MM.1S (cell line): ENCODE measurements at regions not wholly inside any gene's neighbourhood (a gene's known extent, or its start where the extent isn't known, plus 50 kb on each side); places are given as distances from the start of the nearest gene placed in this dataset.

Experiments used
- DNase-seq: peaks from one replicate; pipeline ENCODE4 v3.0.0-alpha.2; 2015
- H2AFZ ChIP-seq: fragments of 300-600 bp; sonication (generic); 2 replicates; pipeline ENCODE4 v1.6.0; 2016; ENCODE audit warnings: antibody characterized with exemption, low read length
- H3F3A ChIP-seq: fragments of 300-600 bp; sonication (generic); 2 replicates; pipeline ENCODE4 v1.6.1; 2016; ENCODE audit warnings: mild to moderate bottlenecking, antibody characterized with exemption, low read length, moderate library complexity, mixed read lengths; ENCODE audit not compliant: insufficient read depth
- H3K27ac ChIP-seq: fragments of 300-600 bp; sonication (generic); 2 replicates; pipeline ENCODE4 v1.5.1; 2016; ENCODE audit warnings: mild to moderate bottlenecking, low read length
- H3K27me3 ChIP-seq: fragments of 300-600 bp; sonication (generic); replicated peaks from 2 replicates; pipeline ENCODE4 v1.6.0; 2016; ENCODE audit warnings: low read length; ENCODE audit not compliant: insufficient read depth
- H3K36me3 ChIP-seq: fragments of 300-600 bp; sonication (generic); replicated peaks from 2 replicates; pipeline ENCODE4 v1.6.1; 2016; ENCODE audit warnings: mild to moderate bottlenecking, low read length, mixed read lengths; ENCODE audit not compliant: insufficient read depth
- H3K4me1 ChIP-seq: fragments of 300-600 bp; sonication (generic); 2 replicates; pipeline ENCODE4 v1.6.1; 2016; ENCODE audit warnings: low read length, mixed read lengths
- H3K4me2 ChIP-seq: fragments of 300-600 bp; sonication (generic); 2 replicates; pipeline ENCODE4 v1.6.0; 2016; ENCODE audit warnings: low read depth, low read length
- H3K4me3 ChIP-seq: fragments of 300-600 bp; sonication (generic); 2 replicates; pipeline ENCODE4 v1.5.1; 2016; ENCODE audit warnings: low read length, mixed read lengths
- H3K79me2 ChIP-seq: fragments of 300-600 bp; sonication (generic); 2 replicates; pipeline ENCODE4 v1.6.1; 2016; ENCODE audit warnings: mixed run types, low read length, mixed read lengths
- H3K9ac ChIP-seq: fragments of 300-600 bp; sonication (generic); 2 replicates; pipeline ENCODE4 v1.6.1; 2016; ENCODE audit warnings: low read length, mixed read lengths
- H3K9me2 ChIP-seq: fragments of 300-600 bp; sonication (generic); replicated peaks from 2 replicates; pipeline ENCODE4 v1.6.1; 2016; ENCODE audit warnings: mild to moderate bottlenecking, low read length, mixed read lengths; ENCODE audit not compliant: insufficient read depth
- H3K9me3 ChIP-seq: fragments of 300-600 bp; sonication (generic); replicated peaks from 2 replicates; pipeline ENCODE4 v1.6.1; 2016; ENCODE audit warnings: mild to moderate bottlenecking, low read length, mixed read lengths; ENCODE audit not compliant: insufficient read depth
- H4K20me1 ChIP-seq: fragments of 300-600 bp; sonication (generic); 2 replicates; pipeline ENCODE4 v1.6.1; 2016; ENCODE audit warnings: mild to moderate bottlenecking, low read length, moderate library complexity, mixed read lengths; ENCODE audit not compliant: insufficient read depth
- EZH2 ChIP-seq: fragments of 300-600 bp; sonication (generic); optimal IDR thresholded peaks from 2 replicates; pipeline ENCODE3; 2017; ENCODE audit warnings: low read depth, mild to moderate bottlenecking, antibody characterized with exemption, low read length, mixed read lengths
- EZH2phosphoT487 ChIP-seq: fragments of 300-600 bp; sonication (generic); IDR thresholded peaks from 2 replicates; pipeline ENCODE4 v1.6.1; 2018; ENCODE audit warnings: antibody characterized with exemption, low read length
- TF ChIP-seq, protein P1 (sequence below): fragments of 300-600 bp; sonication (generic); IDR thresholded peaks from 2 replicates; pipeline ENCODE4 v1.5.1; 2016; ENCODE audit warnings: antibody characterized with exemption, low read length, mixed read lengths

- no peaks in the 10 kb centered on the region for H3K79me2 ChIP-seq
- TF ChIP-seq EZH2phosphoT487 (no peak), EZH2 (no peak)
- TF ChIP-seq, protein P1, sequence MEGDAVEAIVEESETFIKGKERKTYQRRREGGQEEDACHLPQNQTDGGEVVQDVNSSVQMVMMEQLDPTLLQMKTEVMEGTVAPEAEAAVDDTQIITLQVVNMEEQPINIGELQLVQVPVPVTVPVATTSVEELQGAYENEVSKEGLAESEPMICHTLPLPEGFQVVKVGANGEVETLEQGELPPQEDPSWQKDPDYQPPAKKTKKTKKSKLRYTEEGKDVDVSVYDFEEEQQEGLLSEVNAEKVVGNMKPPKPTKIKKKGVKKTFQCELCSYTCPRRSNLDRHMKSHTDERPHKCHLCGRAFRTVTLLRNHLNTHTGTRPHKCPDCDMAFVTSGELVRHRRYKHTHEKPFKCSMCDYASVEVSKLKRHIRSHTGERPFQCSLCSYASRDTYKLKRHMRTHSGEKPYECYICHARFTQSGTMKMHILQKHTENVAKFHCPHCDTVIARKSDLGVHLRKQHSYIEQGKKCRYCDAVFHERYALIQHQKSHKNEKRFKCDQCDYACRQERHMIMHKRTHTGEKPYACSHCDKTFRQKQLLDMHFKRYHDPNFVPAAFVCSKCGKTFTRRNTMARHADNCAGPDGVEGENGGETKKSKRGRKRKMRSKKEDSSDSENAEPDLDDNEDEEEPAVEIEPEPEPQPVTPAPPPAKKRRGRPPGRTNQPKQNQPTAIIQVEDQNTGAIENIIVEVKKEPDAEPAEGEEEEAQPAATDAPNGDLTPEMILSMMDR, result no peak
- H2AFZ ChIP-seq, result no peak overlapping the region
- no peaks in the 10 kb centered on the region for H3K9me2 ChIP-seq
- DNase-seq, result no peak
- H3K4me1 ChIP-seq, result no peaks in the 10 kb centered on the region
- no peaks in the 10 kb centered on the region for H3K27me3 ChIP-seq
- no peaks in the 10 kb centered on the region for H3K9me3 ChIP-seq
- no peak overlapping the region for H3K9ac ChIP-seq
- no peak overlapping the region for H3K4me2 ChIP-seq
- H3K4me3 ChIP-seq, result no peak overlapping the region
- no peak overlapping the region for H3K27ac ChIP-seq
- H3F3A ChIP-seq, result no peaks in the 10 kb centered on the region
- H3K36me3 ChIP-seq, result no peaks in the 10 kb centered on the region
- no peaks in the 10 kb centered on the region for H4K20me1 ChIP-seq
Observed at GRCh38 chr2:107621186-107622165, 205.2 kb upstream of the RGPD4 start.

GRCh38 chr2:107622741-107623310 is 203.9 kb upstream of the RGPD4 start:
- Histone ChIP-seq H3K4me2 (no peak overlapping the region), H4K20me1 (no peaks in the 10 kb centered on the region), H2AFZ (no peak overlapping the region), H3K79me2 (no peaks in the 10 kb centered on the region), H3K9me3 (no peaks in the 10 kb centered on the region), H3K4me1 (no peaks in the 10 kb centered on the region), H3K36me3 (no peaks in the 10 kb centered on the region), H3K27me3 (no peaks in the 10 kb centered on the region), H3F3A (no peaks in the 10 kb centered on the region), H3K4me3 (no peak overlapping the region), H3K9ac (no peak overlapping the region), H3K9me2 (no peaks in the 10 kb centered on the region), H3K27ac (no peak overlapping the region)
- DNase-seq, result no peak
- TF ChIP-seq EZH2phosphoT487 (no peak), EZH2 (no peak)
- TF ChIP-seq, protein P1, result no peak

DNA sequence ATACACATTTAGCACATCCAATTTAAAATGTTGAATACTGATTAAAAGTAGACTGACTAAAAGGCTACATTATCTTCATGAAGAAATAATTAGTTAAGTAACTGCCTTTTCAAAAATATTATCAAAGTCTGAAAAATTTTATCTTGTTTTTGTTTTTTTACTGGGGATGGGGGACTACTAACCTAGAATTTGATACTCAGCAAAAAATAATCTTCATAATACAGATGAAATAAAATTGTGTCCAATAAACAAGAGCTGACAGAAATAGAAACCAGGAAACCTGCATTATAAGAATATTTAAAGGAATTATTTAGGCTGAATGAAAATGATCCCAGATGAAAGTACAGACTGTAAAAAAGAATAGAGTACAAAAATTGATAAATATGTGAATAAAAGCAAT is 200.7 kb upstream of the RGPD4 start:
- Histone ChIP-seq H3K4me1 (no peaks in the 10 kb centered on the region), H3K4me3 (no peak overlapping the region), H3K27ac (no peak overlapping the region), H3K27me3 (no peaks in the 10 kb centered on the region), H3K9me3 (no peaks in the 10 kb centered on the region), H4K20me1 (no peaks in the 10 kb centered on the region), H3K4me2 (no peak overlapping the region), H2AFZ (no peak overlapping the region), H3K79me2 (no peaks in the 10 kb centered on the region), H3K9ac (no peak overlapping the region), H3K9me2 (no peaks in the 10 kb centered on the region), H3K36me3 (no peaks in the 10 kb centered on the region), H3F3A (no peaks in the 10 kb centered on the region)
- no peak for DNase-seq
- TF ChIP-seq, protein P1, result no peak
- TF ChIP-seq EZH2, result no peak
- TF ChIP-seq EZH2phosphoT487, result no peak
